Duodenal mucosa (tissue), 2 donors: ENCODE measurements at regions not wholly inside any gene's neighbourhood (a gene's known extent, or its start where the extent isn't known, plus 50 kb on each side); places are given as distances from the start of the nearest gene placed in this dataset.

Experiments used
- H3K27ac ChIP-seq: one replicate; pipeline ENCODE4 v1.7.0; 2013; ENCODE audit warnings: low read depth, low read length
- H3K27me3 ChIP-seq, 2 donors: one replicate each; pipeline ENCODE4 v1.7.0; 2013; ENCODE audit warnings: low read length in 2 of 2, control low read depth in 1 of 2; ENCODE audit not compliant: insufficient read depth in 2 of 2, control insufficient read depth in 1 of 2
- H3K36me3 ChIP-seq, 2 donors: one replicate each; pipeline ENCODE4 v1.7.0; 2013; ENCODE audit warnings: low read length in 2 of 2, control low read depth in 1 of 2; ENCODE audit not compliant: insufficient read depth in 2 of 2, control insufficient read depth in 1 of 2
- H3K4me1 ChIP-seq, 2 donors: one replicate each; pipeline ENCODE4 v1.7.0; 2013; ENCODE audit warnings: low read length in 2 of 2, control low read depth in 1 of 2; ENCODE audit not compliant: insufficient read depth in 2 of 2, control insufficient read depth in 1 of 2
- H3K4me3 ChIP-seq, 2 donors: one replicate each; pipeline ENCODE4 v1.7.0; 2013; ENCODE audit warnings: low read length in 2 of 2, low read depth in 1 of 2
- H3K9ac ChIP-seq, 2 donors: one replicate each; pipeline ENCODE4 v1.7.0; 2013; ENCODE audit warnings: low read length in 2 of 2, low read depth in 1 of 2
- H3K9me3 ChIP-seq, 2 donors: one replicate each; pipeline ENCODE4 v1.7.0; 2013; ENCODE audit warnings: low read length in 2 of 2, control low read depth in 1 of 2; ENCODE audit not compliant: control insufficient read depth in 1 of 2

DNA sequence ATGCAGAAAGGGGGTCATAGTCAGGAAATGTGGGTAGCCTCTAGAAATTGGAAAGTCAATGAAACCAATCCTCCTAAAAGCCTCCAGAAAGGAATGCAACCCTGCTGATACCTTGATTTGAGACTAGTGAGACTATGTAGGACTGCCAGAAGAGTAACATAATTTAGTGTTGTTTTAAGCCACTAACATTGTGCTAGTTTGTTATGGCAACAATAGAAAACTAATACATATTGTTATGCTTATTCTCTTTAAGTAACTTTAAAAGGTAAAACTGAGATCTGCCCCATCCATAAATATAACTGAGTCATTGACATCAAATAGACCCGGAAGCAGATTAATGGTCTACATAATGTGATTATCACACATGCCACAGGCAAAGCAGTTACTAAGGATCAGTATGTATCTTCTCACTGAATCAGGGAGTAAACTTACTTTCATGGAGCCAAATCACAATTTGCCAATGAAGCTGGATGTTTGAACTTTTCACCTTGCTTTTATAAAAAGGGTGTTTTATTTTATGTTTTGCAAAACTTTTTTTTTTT lies 146.4 kb upstream of the TMEM106B start:
- H3K4me1 ChIP-seq, result no peaks in the 10 kb centered on the region
- no peaks in the 10 kb centered on the region for H3K36me3 ChIP-seq
- no peak overlapping the region for H3K27ac ChIP-seq

DNA sequence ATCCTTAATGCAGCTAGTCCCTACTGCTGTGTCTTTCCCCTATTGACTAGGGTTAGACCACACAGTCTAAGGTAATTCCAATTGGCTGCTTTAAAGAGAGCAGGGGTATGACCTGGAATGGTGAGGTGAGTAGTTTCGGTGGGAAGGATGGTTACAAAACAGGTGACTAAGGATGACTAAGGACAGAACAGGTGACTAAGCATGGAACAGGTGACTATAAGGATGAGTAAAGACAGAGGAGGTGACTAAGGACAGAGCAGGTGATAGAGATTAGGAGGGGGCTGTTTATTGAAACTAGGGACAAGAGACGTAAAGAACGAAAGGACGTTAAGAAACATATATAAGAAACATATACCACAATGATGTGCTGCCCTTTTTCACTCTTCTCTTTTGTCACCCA lies 145.1 kb upstream of the TMEM106B start:
- no peak overlapping the region for H3K9ac ChIP-seq
- no peaks in the 10 kb centered on the region for H3K27me3 ChIP-seq
- H3K4me3 ChIP-seq, result no peak overlapping the region
- no peaks in the 10 kb centered on the region for H3K9me3 ChIP-seq
- H3K36me3 ChIP-seq, result no peaks in the 10 kb centered on the region
- H3K4me1 ChIP-seq, result no peaks in the 10 kb centered on the region
- H3K27ac ChIP-seq, result no peak overlapping the region

More for the DNA sequence above, 146.4 kb upstream of the TMEM106B start:
- no peaks in the 10 kb centered on the region for H3K9me3 ChIP-seq
- H3K9ac ChIP-seq, result no peak overlapping the region
- no peak overlapping the region for H3K4me3 ChIP-seq
- H3K27me3 ChIP-seq, result no peaks in the 10 kb centered on the region

DNA sequence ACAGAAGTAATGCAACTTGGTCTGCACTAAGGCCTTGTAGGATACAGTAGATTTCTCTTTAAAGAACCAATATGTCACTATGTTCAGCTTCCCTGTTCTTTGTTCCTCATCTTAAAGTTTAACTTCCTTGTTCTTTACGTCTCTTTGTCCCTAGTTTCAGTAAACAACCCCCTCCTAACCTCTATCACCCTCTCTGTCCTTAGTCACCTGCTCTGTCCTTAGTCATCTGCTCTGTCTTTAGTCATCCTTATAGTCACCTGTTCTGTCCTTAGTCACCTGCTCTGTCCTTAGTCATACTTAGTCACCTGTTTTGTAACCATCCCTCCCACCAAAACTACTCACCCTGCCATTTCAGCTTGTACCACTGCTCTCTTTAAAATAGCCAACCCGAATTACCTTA lies 144.6 kb upstream of the TMEM106B start:
- Histone ChIP-seq H3K4me3 (no peak overlapping the region), H3K9ac (no peak overlapping the region)

DNA sequence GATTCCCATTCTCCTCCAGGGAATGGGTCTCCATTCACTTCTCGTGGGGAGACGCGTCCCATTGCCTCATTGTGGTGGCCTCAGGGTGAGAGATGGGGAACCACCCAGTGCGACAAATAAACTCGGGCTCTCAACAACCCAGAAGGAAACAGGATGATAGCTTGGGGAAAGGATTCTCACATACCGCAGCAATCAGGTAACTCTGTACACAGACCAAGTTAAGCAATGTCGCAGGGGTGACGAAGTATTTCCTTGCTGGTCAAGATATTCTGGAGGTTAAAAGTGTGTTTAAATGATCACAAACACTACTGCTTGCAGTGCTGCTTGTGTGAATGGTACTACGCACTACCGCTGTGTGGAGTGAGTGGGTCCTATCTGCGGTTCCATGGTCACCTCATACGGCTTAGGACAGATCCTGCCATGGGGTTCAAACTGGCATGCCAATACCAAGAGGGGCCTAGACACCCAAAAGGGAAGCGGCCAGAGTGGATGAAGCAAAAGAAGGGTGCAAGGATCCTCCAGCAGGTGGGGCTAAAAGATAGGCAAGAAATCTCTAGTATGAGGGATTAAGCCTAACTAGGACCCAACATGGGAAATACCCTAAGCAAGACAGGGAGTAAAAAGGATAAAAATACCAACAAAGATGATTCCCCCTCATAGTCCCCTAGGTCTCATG lies 143.8 kb upstream of the TMEM106B start:
- Histone ChIP-seq H3K4me1 (no peaks in the 10 kb centered on the region), H3K9ac (no peak overlapping the region), H3K9me3 (no peaks in the 10 kb centered on the region), H3K27ac (no peak overlapping the region), H3K27me3 (no peaks in the 10 kb centered on the region), H3K4me3 (no peak overlapping the region), H3K36me3 (no peaks in the 10 kb centered on the region)

More for the DNA sequence above, 144.6 kb upstream of the TMEM106B start:
- no peak overlapping the region for H3K27ac ChIP-seq
- no peaks in the 10 kb centered on the region for H3K36me3 ChIP-seq
- no peaks in the 10 kb centered on the region for H3K4me1 ChIP-seq
- no peaks in the 10 kb centered on the region for H3K27me3 ChIP-seq
- H3K9me3 ChIP-seq, result no peaks in the 10 kb centered on the region

DNA sequence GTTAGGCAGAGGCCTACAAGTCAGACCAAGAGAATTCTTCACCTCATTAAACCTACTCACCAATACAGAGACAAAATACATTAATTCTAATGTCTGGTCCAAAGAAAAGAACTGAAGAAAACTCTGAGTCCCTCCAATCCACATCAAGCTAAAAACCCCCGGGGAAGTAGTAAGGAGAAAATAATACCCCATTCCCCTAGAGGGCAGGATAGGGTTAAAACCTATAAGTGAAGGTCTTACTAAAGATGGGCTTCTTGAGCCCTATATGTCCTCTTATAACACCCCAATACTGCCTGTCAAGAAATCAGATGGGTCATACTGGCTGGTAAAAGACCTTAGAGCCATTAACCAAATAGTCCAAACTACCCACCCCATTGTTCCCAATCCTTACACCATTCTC lies 141.3 kb upstream of the TMEM106B start:
- H3K36me3 ChIP-seq, result no peaks in the 10 kb centered on the region
- no peak overlapping the region for H3K9ac ChIP-seq
- no peaks in the 10 kb centered on the region for H3K27me3 ChIP-seq
- H3K4me3 ChIP-seq, result no peak overlapping the region
- no peaks in the 10 kb centered on the region for H3K4me1 ChIP-seq
- peaks cover 0 to 3% of the 10 kb centered on the region in 2 donors for H3K9me3 ChIP-seq
- H3K27ac ChIP-seq, result no peak overlapping the region

DNA sequence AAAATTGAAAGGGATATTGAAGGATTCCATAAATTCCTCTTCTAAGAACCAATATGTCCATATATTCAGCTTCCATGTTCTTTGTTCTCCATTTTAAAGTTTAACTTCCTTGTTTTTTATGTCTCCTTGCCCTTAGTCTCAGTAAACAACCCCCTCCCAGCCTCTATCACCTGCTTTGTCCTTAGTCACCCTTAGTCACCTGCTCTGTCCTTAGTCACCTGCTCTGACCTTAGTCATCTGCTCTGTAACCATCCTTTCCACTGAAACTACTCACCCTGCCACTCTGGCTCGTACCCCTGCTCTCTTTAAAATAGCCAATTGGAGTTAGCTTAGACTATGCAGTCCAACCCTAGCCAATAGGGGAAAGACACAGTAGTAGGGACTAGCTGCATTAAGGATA lies 136.2 kb upstream of the TMEM106B start:
- Histone ChIP-seq H3K4me1 (no peaks in the 10 kb centered on the region), H3K27me3 (no peaks in the 10 kb centered on the region), H3K9me3 (peaks cover 9 to 10% of the 10 kb centered on the region in 2 donors), H3K36me3 (no peaks in the 10 kb centered on the region), H3K9ac (no peak overlapping the region), H3K27ac (no peak overlapping the region), H3K4me3 (no peak overlapping the region)

DNA sequence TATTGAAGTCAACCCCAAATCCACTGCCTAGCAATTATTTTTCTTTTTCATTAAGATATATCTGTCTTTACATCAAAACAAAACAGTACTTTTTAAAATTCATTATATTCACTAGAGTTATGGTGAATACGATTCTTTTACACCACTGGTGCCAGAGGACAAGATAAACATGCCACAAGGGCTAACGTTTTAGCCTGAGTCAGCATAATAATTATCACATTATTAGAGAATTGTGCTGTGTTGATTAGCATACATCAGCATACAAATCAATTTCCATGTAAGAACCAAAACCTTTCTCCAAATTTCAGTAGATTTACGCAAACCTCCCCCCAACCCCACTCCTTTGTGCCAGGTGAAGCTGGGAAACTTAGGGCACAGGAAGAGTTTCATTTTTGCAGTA lies 131.1 kb upstream of the TMEM106B start:
- H3K4me3 ChIP-seq, result no peak overlapping the region
- no peaks in the 10 kb centered on the region for H3K27me3 ChIP-seq
- peaks cover 4 to 8% of the 10 kb centered on the region in 2 donors for H3K9me3 ChIP-seq
- no peaks in the 10 kb centered on the region for H3K4me1 ChIP-seq
- H3K27ac ChIP-seq, result no peak overlapping the region
- no peak overlapping the region for H3K9ac ChIP-seq
- no peaks in the 10 kb centered on the region for H3K36me3 ChIP-seq

DNA sequence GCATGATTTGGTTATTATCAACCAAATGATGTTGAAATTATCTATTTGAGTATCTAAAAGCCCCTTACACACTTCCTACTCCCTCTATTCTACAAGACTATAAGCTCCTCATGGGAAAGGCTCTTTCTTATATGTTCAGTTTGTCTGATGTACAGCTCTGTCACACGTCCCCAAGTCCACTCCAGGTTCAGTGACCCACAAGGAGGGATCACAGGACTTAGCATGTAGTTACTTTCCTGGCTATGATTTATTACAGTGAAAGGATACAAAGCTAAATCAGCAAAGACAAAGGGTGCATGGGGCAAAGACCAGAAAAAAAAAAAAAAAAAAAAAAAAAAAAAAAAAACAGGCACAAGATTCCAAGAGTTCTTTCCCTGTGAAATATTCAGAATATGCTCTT lies 125.6 kb upstream of the TMEM106B start:
- Histone ChIP-seq H3K27ac (no peak overlapping the region), H3K9ac (no peak overlapping the region), H3K27me3 (no peaks in the 10 kb centered on the region)

DNA sequence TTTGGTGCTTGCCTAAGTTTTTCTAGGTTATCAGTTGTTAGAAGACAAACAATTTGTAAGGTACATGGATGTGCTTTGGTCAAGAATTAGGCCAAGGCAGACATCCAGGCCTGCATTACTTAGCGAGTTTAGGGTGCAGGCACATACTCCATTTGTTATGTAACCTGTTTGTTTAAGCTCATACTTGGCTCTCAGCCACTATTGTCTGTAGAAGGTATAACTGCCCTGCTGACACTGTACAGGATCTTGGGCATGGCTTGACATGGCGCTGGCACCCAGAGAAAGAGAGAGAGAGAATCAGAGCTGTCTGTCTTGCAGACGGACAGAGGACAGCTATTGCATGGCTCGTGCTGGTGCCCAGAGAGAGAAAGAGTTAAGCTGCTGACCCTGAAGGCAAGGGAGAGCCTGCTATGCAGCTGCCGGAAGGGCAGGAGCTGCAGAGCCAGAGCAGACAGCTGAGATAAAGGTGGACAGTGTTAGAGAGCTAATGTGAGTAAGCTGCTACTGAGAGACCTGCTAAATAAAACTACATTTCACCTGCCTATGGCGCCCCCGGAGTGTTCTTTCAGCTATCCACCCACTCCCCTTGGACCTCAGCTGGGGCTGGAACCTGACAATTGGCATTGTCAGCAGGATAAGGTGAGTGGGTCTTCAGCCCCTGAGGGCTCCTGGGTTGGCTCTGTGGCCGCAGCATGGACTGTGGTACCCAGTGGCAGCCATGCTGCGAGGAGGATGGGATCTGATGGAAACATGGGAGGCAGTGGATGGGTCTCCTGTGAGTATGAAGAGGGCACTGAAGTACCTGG lies 120.9 kb upstream of the TMEM106B start:
- Histone ChIP-seq H3K4me1 (no peaks in the 10 kb centered on the region), H3K9me3 (no peaks in the 10 kb centered on the region), H3K9ac (no peak overlapping the region), H3K4me3 (no peak overlapping the region), H3K36me3 (no peaks in the 10 kb centered on the region), H3K27me3 (no peaks in the 10 kb centered on the region), H3K27ac (no peak overlapping the region)

More for the DNA sequence above, 125.6 kb upstream of the TMEM106B start:
- no peaks in the 10 kb centered on the region for H3K36me3 ChIP-seq
- H3K4me1 ChIP-seq, result no peaks in the 10 kb centered on the region
- no peak overlapping the region for H3K4me3 ChIP-seq
- H3K9me3 ChIP-seq, result no peaks in the 10 kb centered on the region

DNA sequence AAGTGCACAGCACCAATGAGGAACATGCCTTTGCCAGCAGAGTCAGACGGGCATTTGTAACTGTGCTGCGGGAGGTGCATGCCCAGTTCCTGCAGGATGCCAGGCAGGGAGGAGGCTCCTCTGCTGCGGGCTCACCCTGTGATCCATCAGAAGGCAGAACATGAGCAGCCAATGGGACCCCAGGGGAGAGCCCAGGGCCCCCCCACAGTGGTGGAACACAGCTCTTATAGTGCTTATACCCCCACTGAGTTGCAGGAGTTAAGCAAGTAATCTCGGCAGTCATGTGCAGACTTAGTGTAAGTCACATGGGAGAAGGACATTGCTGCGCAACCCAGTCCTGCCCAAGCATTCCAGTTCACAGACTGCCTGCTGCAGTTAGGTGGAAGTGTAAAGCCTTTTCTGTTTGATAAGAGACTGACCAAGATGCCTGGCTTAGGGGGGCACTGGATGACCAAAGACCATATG lies 120.3 kb upstream of the TMEM106B start:
- Histone ChIP-seq H3K27me3 (no peaks in the 10 kb centered on the region), H3K36me3 (no peaks in the 10 kb centered on the region), H3K9me3 (no peaks in the 10 kb centered on the region), H3K4me3 (peak overlapping the region in 1 of 2 donors; percentile 44), H3K9ac (no peak overlapping the region), H3K4me1 (no peaks in the 10 kb centered on the region), H3K27ac (no peak overlapping the region)
